Testis (tissue), 2 donors: ENCODE measurements at regions not wholly inside any gene's neighbourhood (a gene's known extent, or its start where the extent isn't known, plus 50 kb on each side); places are given as distances from the start of the nearest gene placed in this dataset.

Source experiments
- DNase-seq: peaks from one replicate; pipeline ENCODE4 v3.0.0-alpha.2; 2019
- H3K27ac ChIP-seq, 2 donors: fragments of 200-600 bp; sonication (generic); one replicate each; pipeline ENCODE4 v1.5.1; 2019
- H3K27me3 ChIP-seq: fragments of 200-600 bp; sonication (generic); one replicate; pipeline ENCODE4 v1.5.1; 2019
- H3K36me3 ChIP-seq: fragments of 200-600 bp; sonication (generic); one replicate; pipeline ENCODE4 v1.5.1; 2017; ENCODE audit warnings: low read depth; ENCODE audit errors: missing control alignments
- H3K4me1 ChIP-seq: fragments of 200-600 bp; sonication (generic); one replicate; pipeline ENCODE4 v1.5.1; 2019
- H3K4me3 ChIP-seq, 2 donors: fragments of 200-600 bp; sonication (generic); one replicate each; pipeline ENCODE4 v1.5.1; 2017 to 2019
- H3K9me3 ChIP-seq: fragments of 200-600 bp; sonication (generic); one replicate; pipeline ENCODE4 v1.5.1; 2017
- POLR2A ChIP-seq: fragments of 450-650 bp; IDR thresholded peaks from one replicate; pipeline ENCODE4 v1.6.1; 2017; ENCODE audit warnings: antibody characterized with exemption, mild to moderate bottlenecking, moderate library complexity
- WGBS, 2 donors: methylation state at CpG; one replicate each; pipeline ENCODE4 v1.1.5; 2018; 5-methylcytosine and 5-hydroxymethylcytosine counted together
- intact Hi-C: fragments of 100-400 bp; cut with DNase I; formaldehyde crosslinking; loops from one replicate; pipeline ENCODE4 v1.15.1; 2023; ENCODE audit warnings: low total_unique reads
- TF ChIP-seq, protein P1 (sequence below), 3 experiments: fragments of 450-650 bp in 2 of 3; fragments of 200-600 bp in 1 of 3; sonication (generic) in 1 of 3; IDR thresholded peaks; one replicate each; pipeline ENCODE4 v1.5.1; 2016 to 2019; ENCODE audit warnings: antibody characterized with exemption in 3 of 3, mild to moderate bottlenecking in 2 of 3, moderate library complexity in 1 of 3

- H3K36me3 ChIP-seq: no peaks in the 10 kb centered on the region
- H3K4me3 ChIP-seq: peak overlapping the region in 1 of 2 donors; percentile 32
- intact Hi-C loops: no loop called here
- no peaks in the 10 kb centered on the region for H3K9me3 ChIP-seq
- no peak overlapping the region for H3K27ac ChIP-seq
- no peaks in the 10 kb centered on the region for H3K4me1 ChIP-seq
- TF ChIP-seq, protein P1, sequence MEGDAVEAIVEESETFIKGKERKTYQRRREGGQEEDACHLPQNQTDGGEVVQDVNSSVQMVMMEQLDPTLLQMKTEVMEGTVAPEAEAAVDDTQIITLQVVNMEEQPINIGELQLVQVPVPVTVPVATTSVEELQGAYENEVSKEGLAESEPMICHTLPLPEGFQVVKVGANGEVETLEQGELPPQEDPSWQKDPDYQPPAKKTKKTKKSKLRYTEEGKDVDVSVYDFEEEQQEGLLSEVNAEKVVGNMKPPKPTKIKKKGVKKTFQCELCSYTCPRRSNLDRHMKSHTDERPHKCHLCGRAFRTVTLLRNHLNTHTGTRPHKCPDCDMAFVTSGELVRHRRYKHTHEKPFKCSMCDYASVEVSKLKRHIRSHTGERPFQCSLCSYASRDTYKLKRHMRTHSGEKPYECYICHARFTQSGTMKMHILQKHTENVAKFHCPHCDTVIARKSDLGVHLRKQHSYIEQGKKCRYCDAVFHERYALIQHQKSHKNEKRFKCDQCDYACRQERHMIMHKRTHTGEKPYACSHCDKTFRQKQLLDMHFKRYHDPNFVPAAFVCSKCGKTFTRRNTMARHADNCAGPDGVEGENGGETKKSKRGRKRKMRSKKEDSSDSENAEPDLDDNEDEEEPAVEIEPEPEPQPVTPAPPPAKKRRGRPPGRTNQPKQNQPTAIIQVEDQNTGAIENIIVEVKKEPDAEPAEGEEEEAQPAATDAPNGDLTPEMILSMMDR (IDR thresholded peaks at IDR 0.05): no peak
- no peak for TF ChIP-seq POLR2A
- DNase-seq: peak; percentile 54
- 21 to 25% methylated on average over 12 to 14 of the region's 14 CpGs for WGBS, 2 donors
- H3K27me3 ChIP-seq: no peaks in the 10 kb centered on the region
Measured at GRCh38 chr6:68575765-68576439, 59.2 kb upstream of the ADGRB3 start.

- Histone ChIP-seq H3K27ac (no peak overlapping the region), H3K4me1 (no peaks in the 10 kb centered on the region), H3K9me3 (no peaks in the 10 kb centered on the region), H3K27me3 (no peaks in the 10 kb centered on the region), H3K36me3 (no peaks in the 10 kb centered on the region), H3K4me3 (no peak overlapping the region)
- no peak for DNase-seq
- intact Hi-C loops: no loop called here
- 82 to 92% methylated on average over 4 of the region's 4 CpGs for WGBS, 2 donors
- TF ChIP-seq, protein P1 (IDR thresholded peaks at IDR 0.05): no peak
- TF ChIP-seq POLR2A: no peak
Measured at GRCh38 chr6:68572975-68573374, 62.1 kb upstream of the ADGRB3 start.

- Histone ChIP-seq H3K4me1 (no peaks in the 10 kb centered on the region), H3K27me3 (no peaks in the 10 kb centered on the region), H3K27ac (no peak overlapping the region), H3K4me3 (no peak overlapping the region), H3K36me3 (no peaks in the 10 kb centered on the region), H3K9me3 (no peaks in the 10 kb centered on the region)
- peak; percentile 46 for DNase-seq
- intact Hi-C loops: no loop called here
- TF ChIP-seq POLR2A: no peak
- TF ChIP-seq, protein P1 (IDR thresholded peaks at IDR 0.05): peak in 1 of 3 experiments; percentile 26
- 85 to 96% methylated on average over 2 of the region's 2 CpGs for WGBS, 2 donors
Measured at GRCh38 chr6:68572525-68572924, 62.6 kb upstream of the ADGRB3 start.

GRCh38 chr6:68559716-68560115 lies 75.4 kb upstream of the ADGRB3 start:
- H3K27me3 ChIP-seq: no peaks in the 10 kb centered on the region
- intact Hi-C loops: no loop called here
- no peak for DNase-seq
- no peak overlapping the region for H3K4me3 ChIP-seq
- H3K4me1 ChIP-seq: no peaks in the 10 kb centered on the region
- no peak for TF ChIP-seq POLR2A
- TF ChIP-seq, protein P1 (IDR thresholded peaks at IDR 0.05): no peak
- H3K27ac ChIP-seq: no peak overlapping the region
- no peaks in the 10 kb centered on the region for H3K9me3 ChIP-seq
- H3K36me3 ChIP-seq: no peaks in the 10 kb centered on the region
- WGBS, 2 donors: 53% methylated on average over 5 of the region's 5 CpGs

DNA sequence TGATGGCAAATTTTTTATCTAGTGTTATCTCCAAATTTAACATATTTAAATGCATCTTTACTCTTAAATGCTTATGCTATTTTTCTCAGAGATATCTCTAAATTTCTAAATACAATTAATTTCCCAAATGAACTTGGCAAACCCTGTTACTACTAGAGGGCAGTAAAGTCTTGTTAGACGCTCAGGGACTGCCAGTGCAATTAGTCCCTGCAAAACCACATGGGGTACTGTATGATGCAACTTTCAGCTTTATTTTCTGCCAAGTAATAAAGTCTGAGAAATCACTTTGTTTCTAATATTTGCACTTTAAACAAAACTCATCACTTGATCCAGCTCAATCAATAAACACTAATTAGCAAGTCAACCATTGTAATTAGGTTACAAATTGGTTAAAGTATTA lies 76.0 kb upstream of the ADGRB3 start:
- intact Hi-C loops: no loop called here
- 0 to 38% methylated on average over 1 of the region's 1 CpG for WGBS, 2 donors
- TF ChIP-seq, protein P1 (IDR thresholded peaks at IDR 0.05): no peak
- TF ChIP-seq POLR2A: no peak
- no peak for DNase-seq
- H3K27me3 ChIP-seq: no peaks in the 10 kb centered on the region
- H3K9me3 ChIP-seq: no peaks in the 10 kb centered on the region
- H3K4me3 ChIP-seq: no peak overlapping the region
- no peaks in the 10 kb centered on the region for H3K4me1 ChIP-seq
- H3K36me3 ChIP-seq: no peaks in the 10 kb centered on the region
- H3K27ac ChIP-seq: no peak overlapping the region
